Stimulated activated CD8-positive, alpha-beta memory T cell treated with anti-CD3 and anti-CD28 coated beads, Interleukin-15, amount 100 ng/mL, for 1 hour (primary cell): ENCODE measurements at regions not wholly inside any gene's neighbourhood (a gene's known extent, or its start where the extent isn't known, plus 50 kb on each side); places are given as distances from the start of the nearest gene placed in this dataset.
"Not testable (repeated sequence)": the region's sequence is repeated elsewhere in the genome, so short reads cannot be mapped to it uniquely, and the experiment has no call there.

Experiments
- DNase-seq: peaks from one replicate; pipeline ENCODE4 v3.0.0-alpha.2; 2020; ENCODE audit warnings: low read depth

DNA sequence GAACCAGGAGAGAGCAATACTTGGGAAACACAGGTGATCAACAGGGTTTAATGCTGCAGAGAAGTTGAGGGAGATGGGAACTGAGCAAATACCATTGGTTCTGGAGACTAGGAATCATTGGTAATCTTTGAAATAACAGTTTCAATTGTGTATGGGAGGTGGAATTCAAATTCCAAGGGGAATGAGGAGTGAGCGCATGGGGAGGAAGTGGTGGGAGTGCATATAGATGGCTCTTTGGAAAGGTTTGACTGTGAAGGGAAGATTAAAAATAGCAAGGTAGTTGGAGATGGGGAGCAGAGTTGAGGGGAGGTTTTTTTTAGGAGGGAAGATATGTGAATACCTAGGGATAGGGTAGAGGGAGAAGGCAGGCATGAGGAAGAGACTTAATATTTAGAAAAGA lies 51.1 kb upstream of the ROPN1 start:
- no peak for DNase-seq

GRCh38 chr3:124044956-124045355 lies 53.0 kb upstream of the ROPN1 start:
- DNase-seq, result no peak

DNA sequence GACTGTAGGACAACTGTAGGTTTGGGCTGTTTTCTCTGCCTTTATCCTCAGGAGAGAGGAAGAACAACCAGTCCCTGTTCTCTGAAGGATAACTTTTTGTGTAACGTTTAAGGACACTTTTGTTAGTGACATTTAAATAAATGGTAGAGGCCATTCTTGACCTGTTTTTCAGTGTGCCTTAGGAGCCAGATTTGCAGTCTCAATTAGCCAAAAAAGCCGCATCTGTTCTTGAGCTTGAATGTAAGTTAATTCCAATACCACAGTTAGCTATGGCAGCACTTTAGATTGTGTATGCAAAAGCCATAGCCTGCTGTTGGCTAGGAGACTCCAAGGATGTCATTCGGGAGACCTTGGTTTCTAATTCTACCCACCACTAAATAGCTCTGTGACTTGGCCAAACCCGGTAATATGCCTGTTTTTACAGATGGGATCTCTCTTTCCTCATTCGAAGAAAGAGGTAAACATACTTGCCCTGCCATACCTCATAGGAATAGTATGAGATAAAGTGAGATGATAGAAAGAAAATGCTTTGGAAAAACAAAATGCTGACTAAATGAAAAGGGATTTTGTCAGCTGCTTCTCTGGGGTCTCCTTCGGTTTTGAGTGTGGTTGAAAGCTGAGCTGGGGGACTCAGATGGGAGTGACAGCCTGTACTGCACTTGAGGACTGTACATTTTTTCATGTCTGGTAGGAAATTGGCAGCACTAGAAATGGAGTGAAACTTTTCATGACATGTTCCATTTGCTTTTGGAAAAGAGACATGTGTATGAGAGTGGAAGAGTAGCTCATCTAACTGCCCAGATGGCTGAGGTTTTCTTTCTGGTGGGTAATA lies 57.3 kb upstream of the ROPN1 start:
- no peak for DNase-seq

- DNase-seq, result no peak
These were observed 59.7 kb upstream of the ROPN1 start for GRCh38 chr3:124051636-124052035.

GRCh38 chr3:124053871-124054270 lies 61.9 kb upstream of the ROPN1 start:
- DNase-seq, result no peak

DNA sequence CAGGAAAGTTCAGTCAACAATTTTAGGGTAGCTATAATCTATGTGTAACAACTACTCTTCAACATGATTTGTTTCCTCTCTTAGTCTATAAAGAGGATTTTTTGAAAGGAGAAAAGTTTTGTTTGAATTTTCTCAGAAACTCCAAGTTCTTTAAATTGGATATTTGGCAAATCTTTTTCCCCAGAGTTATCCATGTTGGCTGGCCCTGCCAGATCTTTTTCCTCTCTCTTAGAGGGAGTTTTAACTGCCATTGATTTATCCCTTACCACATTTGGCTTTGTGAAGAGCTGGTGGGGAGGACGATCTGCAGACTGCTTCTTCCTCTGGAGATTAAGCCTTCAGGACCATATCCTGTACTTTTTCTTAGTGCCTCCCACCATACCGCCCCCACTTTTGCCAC lies 64.9 kb upstream of the ROPN1 start:
- DNase-seq, result no peak

DNA sequence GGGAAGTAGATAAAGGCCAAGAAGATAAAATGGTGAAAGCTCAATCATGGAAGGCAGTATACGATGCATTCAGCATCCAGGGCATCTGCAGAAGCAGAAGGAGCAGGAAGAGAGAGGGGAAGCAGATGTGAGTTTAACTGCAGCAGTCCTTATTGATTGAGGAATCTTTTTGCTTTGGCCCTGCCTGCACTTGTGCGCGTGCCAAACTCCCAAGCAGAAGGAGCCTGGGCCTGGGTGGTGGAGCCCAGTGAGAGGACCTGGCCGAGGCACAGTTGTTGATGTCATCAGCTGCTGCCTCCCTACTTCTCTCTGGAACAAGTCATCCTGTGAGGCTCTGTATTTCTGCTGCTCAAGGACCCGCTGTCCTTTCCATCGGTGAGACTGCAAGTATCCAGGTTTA lies 65.5 kb upstream of the ROPN1 start:
- DNase-seq, result no peak

- DNase-seq, result no peak
These were observed 67.7 kb upstream of the ROPN1 start for GRCh38 chr3:124059580-124059979.

DNA sequence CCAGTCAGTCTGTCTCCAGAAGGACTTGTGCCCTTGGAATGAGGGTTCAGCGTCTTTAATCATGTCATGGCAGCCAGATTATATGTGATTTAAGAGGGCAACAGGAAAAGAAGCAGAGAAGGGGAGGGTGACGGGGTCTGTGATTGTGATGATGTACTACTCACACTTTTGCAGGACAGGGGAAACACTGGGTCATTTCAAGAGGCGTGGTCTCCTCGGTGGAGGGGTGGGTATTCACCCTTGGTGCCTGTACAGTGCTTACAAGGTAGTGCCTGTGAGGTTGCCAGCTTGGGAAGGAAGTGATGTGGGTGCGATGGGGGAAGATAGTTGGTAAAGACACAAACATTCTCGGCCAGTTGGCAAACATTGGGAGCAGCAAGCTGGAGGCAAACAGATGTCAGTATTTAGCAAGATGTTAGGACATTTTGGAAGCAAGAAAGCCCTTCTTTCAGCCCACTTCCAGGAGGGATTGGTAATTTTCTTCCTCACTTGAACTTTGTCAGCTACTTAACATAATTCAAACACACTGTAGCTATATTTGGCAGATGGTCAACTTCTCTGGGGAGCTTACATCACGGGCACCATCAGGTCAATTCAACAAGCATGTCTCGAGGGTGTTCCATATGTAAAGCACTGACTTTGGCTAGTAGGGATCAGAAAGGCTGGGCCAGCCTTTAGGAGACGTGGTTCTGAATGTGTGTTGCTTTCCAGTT lies 71.4 kb upstream of the ROPN1 start:
- no peak for DNase-seq

GRCh38 chr3:124064050-124064449 lies 72.1 kb upstream of the ROPN1 start:
- DNase-seq, result no peak

DNA sequence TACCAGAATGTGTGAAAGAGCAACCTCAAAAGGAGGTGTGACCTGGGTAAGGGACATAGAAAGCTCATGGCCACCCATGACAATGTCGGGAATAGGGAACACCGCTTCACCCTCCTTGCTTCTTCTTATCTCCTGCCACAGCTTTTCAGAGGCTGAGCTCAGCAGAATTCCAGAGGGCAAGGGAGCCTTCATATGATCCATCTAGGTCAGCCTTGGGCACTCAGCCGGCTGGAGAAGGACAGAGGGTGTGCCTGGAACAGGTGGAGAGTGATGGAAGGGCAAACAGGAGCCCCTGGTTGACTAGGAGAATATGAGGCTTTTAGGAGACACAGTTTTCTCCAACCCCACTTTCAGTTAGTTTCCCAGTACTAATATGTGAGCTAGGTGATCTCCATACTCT lies 74.6 kb upstream of the ROPN1 start:
- not testable (repeated sequence) for DNase-seq

- DNase-seq, result not testable (repeated sequence)
These were observed 77.8 kb upstream of the ROPN1 start for GRCh38 chr3:124069706-124070105.

DNA sequence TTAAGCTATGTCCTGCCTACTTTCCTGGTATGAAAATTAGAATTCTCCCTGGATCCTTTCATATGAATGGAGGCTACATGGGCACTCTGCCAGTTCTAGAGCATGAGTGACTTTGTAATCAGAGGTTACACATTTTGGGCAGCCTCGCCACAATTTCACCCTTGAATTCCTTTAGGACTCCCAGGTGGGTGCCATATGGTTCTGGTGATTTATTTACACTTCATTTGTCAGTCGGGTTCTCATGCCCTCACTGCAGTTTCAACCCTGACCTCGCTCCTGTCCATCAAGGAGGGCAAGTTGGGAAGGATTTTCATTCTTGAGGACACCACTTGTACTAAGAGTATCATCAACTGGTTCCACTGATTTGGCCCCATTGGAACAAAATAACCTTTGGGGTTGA lies 83.2 kb upstream of the ROPN1 start:
- DNase-seq, result not testable (repeated sequence)

- no peak for DNase-seq
These were observed 83.8 kb upstream of the ROPN1 start for GRCh38 chr3:124075753-124076152.

DNA sequence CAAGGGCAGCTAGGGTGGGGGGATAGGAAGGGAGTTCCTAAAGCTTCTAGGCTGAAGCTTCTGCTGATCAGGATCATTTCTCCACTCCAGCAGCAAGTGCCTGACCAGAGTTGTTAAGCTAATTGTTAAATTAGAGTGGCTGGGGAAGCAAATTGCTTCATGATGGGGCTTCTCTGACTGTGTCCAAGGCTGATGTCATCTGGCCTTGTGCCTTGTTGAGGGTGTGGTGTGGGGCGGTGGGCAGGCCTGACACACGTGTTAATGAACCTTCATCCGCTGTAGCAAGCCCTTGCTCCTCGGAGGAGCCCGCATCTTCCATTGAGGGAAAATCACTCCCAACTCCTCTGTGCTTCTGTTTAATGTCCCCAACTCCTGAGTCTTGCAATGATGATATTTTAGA lies 84.3 kb upstream of the ROPN1 start:
- DNase-seq, result no peak

GRCh38 chr3:124078953-124079911 lies 87.3 kb upstream of the ROPN1 start:
- no peak for DNase-seq

DNA sequence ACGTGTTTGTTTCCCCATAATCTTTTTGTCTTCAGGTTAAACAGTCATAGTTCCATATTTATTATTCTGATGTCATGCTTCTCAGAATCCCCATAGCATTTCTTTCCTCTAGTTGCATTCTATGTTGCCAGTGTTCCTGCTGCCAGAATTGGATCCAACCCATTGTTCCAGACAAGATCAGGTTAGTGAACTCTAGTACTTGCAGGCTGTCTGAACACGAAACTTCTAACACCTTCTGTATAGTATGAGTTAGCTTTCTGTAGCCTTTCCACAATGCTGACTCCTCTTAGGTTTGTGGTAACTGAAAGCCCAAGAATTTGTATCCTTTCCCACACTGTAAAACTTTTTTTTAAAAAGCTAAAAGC lies 88.0 kb upstream of the ROPN1 start:
- DNase-seq, result no peak

DNA sequence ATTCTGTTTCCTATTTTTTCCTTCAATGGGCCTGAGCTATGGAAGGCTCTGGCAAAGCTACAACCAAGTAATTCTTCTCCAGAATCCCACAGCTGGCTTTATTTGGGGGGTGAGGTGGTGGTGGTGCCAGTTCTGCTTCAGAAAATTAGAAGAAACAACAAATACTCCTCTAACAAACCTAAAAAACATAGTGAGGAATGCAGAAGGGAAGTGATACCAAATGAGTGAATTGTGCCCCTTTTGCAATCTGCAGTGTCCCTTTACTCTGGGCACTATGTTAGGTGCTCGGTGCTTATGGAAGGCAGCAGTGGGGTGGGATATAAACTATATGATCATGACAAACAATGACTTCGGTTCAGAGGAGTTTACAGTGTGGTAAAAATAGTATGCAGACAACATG lies 90.4 kb upstream of the ROPN1 start:
- no peak for DNase-seq

- DNase-seq, result no peak
These were observed 92.3 kb upstream of the ROPN1 start for GRCh38 chr3:124084022-124084881.

DNA sequence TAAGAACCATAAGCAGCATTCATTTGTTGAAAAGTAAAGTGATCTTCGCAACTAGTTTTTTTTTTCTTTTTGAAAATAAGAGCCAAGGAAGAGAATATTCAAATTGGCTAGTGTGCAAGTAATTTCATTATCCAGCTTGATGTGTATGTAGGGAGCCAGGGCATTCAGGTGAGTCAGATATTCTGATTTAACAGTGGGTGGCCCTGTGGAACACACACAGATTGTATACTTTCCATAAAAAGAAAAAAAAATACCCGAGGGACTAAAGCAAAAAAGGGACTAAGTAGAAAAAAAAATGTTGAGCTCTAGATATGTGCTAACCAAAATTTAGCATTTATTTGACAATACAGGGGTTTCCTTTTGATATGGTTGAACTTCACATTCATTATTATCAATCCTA lies 96.9 kb upstream of the ROPN1 start:
- DNase-seq, result no peak

GRCh38 chr3:124089214-124089613 lies 97.3 kb upstream of the ROPN1 start:
- DNase-seq, result no peak

DNA sequence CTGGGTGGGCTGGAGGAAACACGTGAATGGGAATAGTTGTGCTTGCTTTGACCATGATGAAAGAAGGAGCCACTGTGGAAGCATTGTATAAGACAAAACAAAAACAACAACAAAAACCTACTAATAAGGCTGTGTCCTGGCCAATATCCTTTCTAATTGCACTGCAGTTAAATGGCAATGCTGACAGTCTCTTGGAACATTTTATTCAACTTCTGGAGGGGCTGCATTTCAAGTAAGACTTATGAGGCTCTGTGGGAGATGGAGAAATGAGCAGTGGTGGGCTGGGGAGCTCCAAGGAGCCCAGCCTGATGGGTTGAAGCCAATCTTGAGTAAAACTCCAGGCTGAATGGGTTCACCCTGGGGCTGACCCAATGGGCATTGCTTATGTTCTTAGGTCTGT lies 99.8 kb upstream of the ROPN1 start:
- no peak for DNase-seq
